ENCODE measurements at regions not wholly inside any gene's neighbourhood (a gene's known extent, or its start where the extent isn't known, plus 50 kb on each side); places are given as distances from the start of the nearest gene placed in this dataset.

GRCh38 chr13:99628442-99628841 is 127.2 kb downstream of the TM9SF2 start:
- CTCF ChIA-PET (ENCODE audit: low intra/inter-chr PET ratio, low total read pairs) = no interaction called here
- ATAC-seq (no peak), DNase-seq (ENCODE audit: low spot score) (no peak), FAIRE-seq (no peak)
- Histone ChIP-seq H2AFZ (ENCODE audit: low read length) (no peak overlapping the region), H3K4me1 (ENCODE audit: insufficient read depth, low read length) (peaks cover 15% of the 10 kb centered on the region), H3K4me2 (ENCODE audit: low read depth, low read length) (no peak overlapping the region), H3K36me3 (replicated peaks in 1 of 2; ENCODE audit: control insufficient read depth in 1 of 2, insufficient read depth in 2 of 2, low read length in 2 of 2) (no peaks in the 10 kb centered on the region), H4K20me1 (ENCODE audit: insufficient read depth, low read length) (no peaks in the 10 kb centered on the region), H3K27ac (ENCODE audit: extremely low read length, insufficient read depth, low read length) (no peak overlapping the region), H3K27me3 (ENCODE audit: control insufficient read depth in 1 of 2, insufficient read depth in 2 of 2, low read length in 2 of 2) (no peaks in the 10 kb centered on the region), H3K9ac (ENCODE audit: insufficient read depth, low read depth, low read length) (no peak overlapping the region), H3K9me3 (ENCODE audit: low read length) (no peaks in the 10 kb centered on the region), H3K4me3 (replicated peaks in 1 of 3; ENCODE audit: insufficient read depth in 1 of 3, low read depth in 2 of 3, low read length in 3 of 3) (no peak overlapping the region), H3K79me2 (ENCODE audit: insufficient read depth, low read length) (no peaks in the 10 kb centered on the region)
- POLR2A ChIA-PET = no interaction called here
- intact Hi-C loops (cut with micrococcal nuclease; ENCODE audit: unreplicated experiment) = no loop called here
- no TSS peak for BruUV-seq (replicated peaks)
- in situ Hi-C loops (cut with HindIII; ENCODE audit: extremely low pct_ligation_motif_present, low pct_unique_long_range_greater_than_20kb) = no loop called here
- TF ChIP-seq HNRNPL (IDR thresholded peaks at IDR 0.05; ENCODE audit: low read depth, low read length) (no peak), GATAD1 (CRISPR knock-in tag; IDR thresholded peaks at IDR 0.05) (no peak), FOXJ3 (CRISPR knock-in tag; IDR thresholded peaks at IDR 0.05; ENCODE audit: borderline replicate concordance) (no peak), ZNF468 (CRISPR knock-in tag; IDR thresholded peaks at IDR 0.05) (no peak), ZSCAN22 (CRISPR knock-in tag; IDR thresholded peaks at IDR 0.05) (no peak), RAD21 (CRISPR knock-in tag; IDR thresholded peaks at IDR 0.05) (no peak), LRRFIP1 (CRISPR knock-in tag; conservative IDR thresholded peaks at IDR 0.05) (no peak), SMARCE1 (IDR thresholded peaks at IDR 0.05; ENCODE audit: borderline replicate concordance) (no peak), RFX3 (CRISPR knock-in tag; IDR thresholded peaks at IDR 0.05) (no peak), EEA1 (CRISPR knock-in tag; IDR thresholded peaks at IDR 0.05; ENCODE audit: borderline replicate concordance) (no peak), ZNF639 (CRISPR knock-in tag; conservative IDR thresholded peaks at IDR 0.05) (no peak), EZH2 (conservative IDR thresholded peaks at IDR 0.05; ENCODE audit: low read depth, low read length) (no peak), MBD4 (IDR thresholded peaks at IDR 0.05; ENCODE audit: borderline replicate concordance, low read length) (no peak), EHMT2 (IDR thresholded peaks at IDR 0.05; ENCODE audit: borderline replicate concordance, low read depth, low read length) (no peak), JARID2 (CRISPR knock-in tag; IDR thresholded peaks at IDR 0.05; ENCODE audit: insufficient replicate concordance) (no peak), WIZ (CRISPR knock-in tag; IDR thresholded peaks at IDR 0.05) (no peak), NFKBIZ (CRISPR knock-in tag; IDR thresholded peaks at IDR 0.05) (no peak)
